Right lobe of liver (tissue), 4 donors: ENCODE measurements at regions not wholly inside any gene's neighbourhood (a gene's known extent, or its start where the extent isn't known, plus 50 kb on each side); places are given as distances from the start of the nearest gene placed in this dataset.

Experiments used
- CTCF ChIP-seq, 4 donors: fragments of 200-600 bp in 3 of 4; fragments of 450-650 bp in 1 of 4; IDR thresholded peaks; one replicate each; pipeline versions ENCODE4 v1.5.1 to v1.8.0; 2016 to 2022; ENCODE audit warnings: antibody characterized with exemption in 4 of 4, mild to moderate bottlenecking in 2 of 4
- POLR2A ChIP-seq: fragments of 450-650 bp; IDR thresholded peaks from one replicate; pipeline ENCODE4 v1.6.1; 2017; ENCODE audit warnings: antibody characterized with exemption, mild to moderate bottlenecking
- donor health status: DM: no; HTN: no; CAD: no.
- donor health status: DM: no; HTN: no; CAD: no.
- donor health status: DM: no; HTN: yes; CAD: no.

GRCh38 chr22:34587357-34588356, 478.3 kb upstream of the ISX start:
- no peak for TF ChIP-seq POLR2A
- TF ChIP-seq CTCF (IDR thresholded peaks at IDR 0.05): no peak
